ENCODE measurements at regions not wholly inside any gene's neighbourhood (a gene's known extent, or its start where the extent isn't known, plus 50 kb on each side); places are given as distances from the start of the nearest gene placed in this dataset.

- CTCF ChIA-PET (ENCODE audit: unreplicated experiment): no interaction called here
Measured at GRCh38 chr5:12315461-12315860, 411.2 kb upstream of the CTNND2 start.

GRCh38 chr5:12313602-12314001 lies 409.4 kb upstream of the CTNND2 start:
- Histone ChIP-seq H3K79me2 (ENCODE audit: insufficient read depth, low read depth, low read length) (no peaks in the 10 kb centered on the region), H4K20me1 (ENCODE audit: insufficient read depth, low read length) (no peaks in the 10 kb centered on the region), H3K4me1 (ENCODE audit: insufficient read depth, low read length, poor library complexity, severe bottlenecking) (no peaks in the 10 kb centered on the region), H3K36me3 (ENCODE audit: insufficient read depth, low read length) (no peaks in the 10 kb centered on the region), H3K27ac (ENCODE audit: low read depth, low read length, poor library complexity, severe bottlenecking) (no peak overlapping the region), H3K4me3 (ENCODE audit: low read depth, low read length, poor library complexity, severe bottlenecking) (no peak overlapping the region), H3K9me3 (ENCODE audit: low read length) (no peaks in the 10 kb centered on the region), H3K4me2 (ENCODE audit: low read length) (no peak overlapping the region), H3K9me2 (ENCODE audit: insufficient read depth, low read length) (no peaks in the 10 kb centered on the region), H2AFZ (ENCODE audit: low read length) (no peak overlapping the region)
- TF ChIP-seq EZH2phosphoT487 (IDR thresholded peaks at IDR 0.05; ENCODE audit: borderline replicate concordance, low read depth, low read length): no peak
- TF ChIP-seq, protein P1, sequence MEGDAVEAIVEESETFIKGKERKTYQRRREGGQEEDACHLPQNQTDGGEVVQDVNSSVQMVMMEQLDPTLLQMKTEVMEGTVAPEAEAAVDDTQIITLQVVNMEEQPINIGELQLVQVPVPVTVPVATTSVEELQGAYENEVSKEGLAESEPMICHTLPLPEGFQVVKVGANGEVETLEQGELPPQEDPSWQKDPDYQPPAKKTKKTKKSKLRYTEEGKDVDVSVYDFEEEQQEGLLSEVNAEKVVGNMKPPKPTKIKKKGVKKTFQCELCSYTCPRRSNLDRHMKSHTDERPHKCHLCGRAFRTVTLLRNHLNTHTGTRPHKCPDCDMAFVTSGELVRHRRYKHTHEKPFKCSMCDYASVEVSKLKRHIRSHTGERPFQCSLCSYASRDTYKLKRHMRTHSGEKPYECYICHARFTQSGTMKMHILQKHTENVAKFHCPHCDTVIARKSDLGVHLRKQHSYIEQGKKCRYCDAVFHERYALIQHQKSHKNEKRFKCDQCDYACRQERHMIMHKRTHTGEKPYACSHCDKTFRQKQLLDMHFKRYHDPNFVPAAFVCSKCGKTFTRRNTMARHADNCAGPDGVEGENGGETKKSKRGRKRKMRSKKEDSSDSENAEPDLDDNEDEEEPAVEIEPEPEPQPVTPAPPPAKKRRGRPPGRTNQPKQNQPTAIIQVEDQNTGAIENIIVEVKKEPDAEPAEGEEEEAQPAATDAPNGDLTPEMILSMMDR (conservative IDR thresholded peaks at IDR 0.05; ENCODE audit: low read length): no peak
- intact Hi-C loops (cut with micrococcal nuclease; ENCODE audit: unreplicated experiment): no loop called here
- POLR2A ChIA-PET: no interaction called here
- CTCF ChIA-PET (ENCODE audit: unreplicated experiment): no interaction called here
- BruUV-seq (replicated peaks): no TSS peak
- DNase-seq (ENCODE audit: low spot score): no peak

More at GRCh38 chr5:12315461-12315860, 411.2 kb upstream of the CTNND2 start:
- no peak overlapping the region for H3K27ac ChIP-seq (ENCODE audit: low read depth, low read length, poor library complexity, severe bottlenecking)
- no peak overlapping the region for H3K4me2 ChIP-seq (ENCODE audit: low read length)
- no peak overlapping the region for H2AFZ ChIP-seq (ENCODE audit: low read length)
- DNase-seq (ENCODE audit: low spot score): no peak
- no peaks in the 10 kb centered on the region for H3K36me3 ChIP-seq (ENCODE audit: insufficient read depth, low read length)
- H3K9me3 ChIP-seq (ENCODE audit: low read length): no peaks in the 10 kb centered on the region
- no peaks in the 10 kb centered on the region for H3K79me2 ChIP-seq (ENCODE audit: insufficient read depth, low read depth, low read length)
- TF ChIP-seq, protein P1 (conservative IDR thresholded peaks at IDR 0.05; ENCODE audit: low read length): no peak
- no peak for TF ChIP-seq EZH2phosphoT487 (IDR thresholded peaks at IDR 0.05; ENCODE audit: borderline replicate concordance, low read depth, low read length)
- intact Hi-C loops (cut with micrococcal nuclease; ENCODE audit: unreplicated experiment): no loop called here
- no peaks in the 10 kb centered on the region for H4K20me1 ChIP-seq (ENCODE audit: insufficient read depth, low read length)
- POLR2A ChIA-PET: no interaction called here
- no peak overlapping the region for H3K4me3 ChIP-seq (ENCODE audit: low read depth, low read length, poor library complexity, severe bottlenecking)
- no TSS peak for BruUV-seq (replicated peaks)
- H3K9me2 ChIP-seq (ENCODE audit: insufficient read depth, low read length): no peaks in the 10 kb centered on the region
- no peaks in the 10 kb centered on the region for H3K4me1 ChIP-seq (ENCODE audit: insufficient read depth, low read length, poor library complexity, severe bottlenecking)

GRCh38 chr5:12312343-12312742 lies 408.1 kb upstream of the CTNND2 start:
- H3K79me2 ChIP-seq (ENCODE audit: insufficient read depth, low read depth, low read length): no peaks in the 10 kb centered on the region
- no TSS peak for BruUV-seq (replicated peaks)
- ChIA-PET POLR2A (no interaction called here), CTCF (ENCODE audit: unreplicated experiment) (no interaction called here)
- H4K20me1 ChIP-seq (ENCODE audit: insufficient read depth, low read length): no peaks in the 10 kb centered on the region
- H3K4me1 ChIP-seq (ENCODE audit: insufficient read depth, low read length, poor library complexity, severe bottlenecking): no peaks in the 10 kb centered on the region
- intact Hi-C loops (cut with micrococcal nuclease; ENCODE audit: unreplicated experiment): no loop called here
- no peak overlapping the region for H3K4me2 ChIP-seq (ENCODE audit: low read length)
- DNase-seq (ENCODE audit: low spot score): no peak
- no peaks in the 10 kb centered on the region for H3K9me3 ChIP-seq (ENCODE audit: low read length)
- no peak for TF ChIP-seq EZH2phosphoT487 (IDR thresholded peaks at IDR 0.05; ENCODE audit: borderline replicate concordance, low read depth, low read length)
- TF ChIP-seq, protein P1 (conservative IDR thresholded peaks at IDR 0.05; ENCODE audit: low read length): no peak
- H3K27ac ChIP-seq (ENCODE audit: low read depth, low read length, poor library complexity, severe bottlenecking): no peak overlapping the region
- no peak overlapping the region for H3K4me3 ChIP-seq (ENCODE audit: low read depth, low read length, poor library complexity, severe bottlenecking)
- no peaks in the 10 kb centered on the region for H3K9me2 ChIP-seq (ENCODE audit: insufficient read depth, low read length)
- no peaks in the 10 kb centered on the region for H3K36me3 ChIP-seq (ENCODE audit: insufficient read depth, low read length)
- no peak overlapping the region for H2AFZ ChIP-seq (ENCODE audit: low read length)
